ENCODE measurements at regions not wholly inside any gene's neighbourhood (a gene's known extent, or its start where the extent isn't known, plus 50 kb on each side); places are given as distances from the start of the nearest gene placed in this dataset.

GRCh38 chr11:92819830-92820229 lies 149.6 kb upstream of the MTNR1B start:
- no peak overlapping the region for H3K9ac ChIP-seq (ENCODE audit: insufficient read depth in 1 of 2, low read length in 2 of 2)
- ATAC-seq (ENCODE audit: insufficient read depth, low FRiP score) (no peak), DNase-seq (no peak)
- H3K36me3 ChIP-seq (ENCODE audit: control insufficient read depth in 4 of 4, insufficient read depth in 4 of 4, low read length in 4 of 4): peaks cover 0 to 11% (median 4%) of the 10 kb centered on the region in 4 donors
- no peak for TF ChIP-seq CTCF (IDR thresholded peaks at IDR 0.05; ENCODE audit: control extremely low read depth, extremely low read depth)
- no peaks in the 10 kb centered on the region for H3K4me1 ChIP-seq (ENCODE audit: control insufficient read depth in 5 of 5, insufficient read depth in 5 of 5, low read length in 5 of 5)
- no peak overlapping the region for H3K27ac ChIP-seq (ENCODE audit: low read depth in 1 of 2, low read length in 1 of 2)
- H3K9me3 ChIP-seq (ENCODE audit: control insufficient read depth in 4 of 4, insufficient read depth in 3 of 4, low read length in 3 of 4): peaks cover 0 to 4% (median 0%) of the 10 kb centered on the region in 4 donors
- H3K4me3 ChIP-seq: no peak overlapping the region
- 77 to 82% methylated on average over 2 of the region's 2 CpGs for WGBS, 2 donors
- H3K27me3 ChIP-seq (ENCODE audit: control insufficient read depth in 3 of 3, insufficient read depth in 3 of 3, low read length in 2 of 3): no peaks in the 10 kb centered on the region

GRCh38 chr11:92820860-92821259 lies 148.6 kb upstream of the MTNR1B start:
- Histone ChIP-seq H3K9me3 (ENCODE audit: control insufficient read depth in 4 of 4, insufficient read depth in 3 of 4, low read length in 3 of 4) (peaks cover 0 to 4% (median 0%) of the 10 kb centered on the region in 4 donors), H3K4me1 (ENCODE audit: control insufficient read depth in 5 of 5, insufficient read depth in 5 of 5, low read length in 5 of 5) (peaks cover 0 to 3% (median 0%) of the 10 kb centered on the region in 5 donors), H3K4me3 (no peak overlapping the region), H3K27me3 (ENCODE audit: control insufficient read depth in 3 of 3, insufficient read depth in 3 of 3, low read length in 2 of 3) (no peaks in the 10 kb centered on the region), H3K27ac (ENCODE audit: low read depth in 1 of 2, low read length in 1 of 2) (no peak overlapping the region), H3K9ac (ENCODE audit: insufficient read depth in 1 of 2, low read length in 2 of 2) (no peak overlapping the region), H3K36me3 (ENCODE audit: control insufficient read depth in 4 of 4, insufficient read depth in 4 of 4, low read length in 4 of 4) (peaks cover 0 to 12% (median 5%) of the 10 kb centered on the region in 4 donors)
- TF ChIP-seq CTCF (IDR thresholded peaks at IDR 0.05; ENCODE audit: control extremely low read depth, extremely low read depth): no peak
- DNase-seq (no peak), ATAC-seq (ENCODE audit: insufficient read depth, low FRiP score) (no peak)

GRCh38 chr11:92822410-92822809 lies 147.0 kb upstream of the MTNR1B start:
- Histone ChIP-seq H3K9me3 (ENCODE audit: control insufficient read depth in 4 of 4, insufficient read depth in 3 of 4, low read length in 3 of 4) (no peaks in the 10 kb centered on the region), H3K9ac (ENCODE audit: insufficient read depth in 1 of 2, low read length in 2 of 2) (no peak overlapping the region), H3K4me1 (ENCODE audit: control insufficient read depth in 5 of 5, insufficient read depth in 5 of 5, low read length in 5 of 5) (peaks cover 0 to 15% (median 1%) of the 10 kb centered on the region in 5 donors), H3K36me3 (ENCODE audit: control insufficient read depth in 4 of 4, insufficient read depth in 4 of 4, low read length in 4 of 4) (peaks cover 0 to 11% (median 4%) of the 10 kb centered on the region in 4 donors), H3K27ac (ENCODE audit: low read depth in 1 of 2, low read length in 1 of 2) (no peak overlapping the region), H3K27me3 (ENCODE audit: control insufficient read depth in 3 of 3, insufficient read depth in 3 of 3, low read length in 2 of 3) (no peaks in the 10 kb centered on the region), H3K4me3 (no peak overlapping the region)
- TF ChIP-seq CTCF (IDR thresholded peaks at IDR 0.05; ENCODE audit: control extremely low read depth, extremely low read depth): no peak
- no peak for ATAC-seq (ENCODE audit: insufficient read depth, low FRiP score)
- WGBS, 2 donors: 85 to 97% methylated on average over 3 of the region's 3 CpGs
- DNase-seq: no peak

- Histone ChIP-seq H3K27me3 (ENCODE audit: control insufficient read depth in 3 of 3, insufficient read depth in 3 of 3, low read length in 2 of 3) (no peaks in the 10 kb centered on the region), H3K4me3 (no peak overlapping the region), H3K9me3 (ENCODE audit: control insufficient read depth in 4 of 4, insufficient read depth in 3 of 4, low read length in 3 of 4) (no peaks in the 10 kb centered on the region), H3K9ac (ENCODE audit: insufficient read depth in 1 of 2, low read length in 2 of 2) (no peak overlapping the region), H3K27ac (ENCODE audit: low read depth in 1 of 2, low read length in 1 of 2) (no peak overlapping the region), H3K4me1 (ENCODE audit: control insufficient read depth in 5 of 5, insufficient read depth in 5 of 5, low read length in 5 of 5) (peaks cover 0 to 15% (median 1%) of the 10 kb centered on the region in 5 donors), H3K36me3 (ENCODE audit: control insufficient read depth in 4 of 4, insufficient read depth in 4 of 4, low read length in 4 of 4) (peaks cover 0 to 7% (median 3%) of the 10 kb centered on the region in 4 donors)
- DNase-seq (peak in 2 of 3 donors; percentile 46 to 52), ATAC-seq (ENCODE audit: insufficient read depth, low FRiP score) (peak; percentile 11)
- 43 to 61% methylated on average over 1 of the region's 1 CpG for WGBS, 2 donors
- TF ChIP-seq CTCF (IDR thresholded peaks at IDR 0.05; ENCODE audit: control extremely low read depth, extremely low read depth): no peak
Observed at GRCh38 chr11:92826136-92826535, 143.3 kb upstream of the MTNR1B start.

All from lung (tissue), 11 donors.